ENCODE measurements at regions not wholly inside any gene's neighbourhood (a gene's known extent, or its start where the extent isn't known, plus 50 kb on each side); places are given as distances from the start of the nearest gene placed in this dataset.

GRCh38 chr7:69377191-69377590 is 221.1 kb upstream of the AUTS2 start:
- TF ChIP-seq POLR2AphosphoS5 (IDR thresholded peaks at IDR 0.05) (no peak), POLR2A (IDR thresholded peaks at IDR 0.05) (no peak), CTCF (IDR thresholded peaks at IDR 0.05) (no peak)
